ENCODE measurements at regions not wholly inside any gene's neighbourhood (a gene's known extent, or its start where the extent isn't known, plus 50 kb on each side); places are given as distances from the start of the nearest gene placed in this dataset.

GRCh38 chr14:86221000-86221399 lies 691.1 kb downstream of the FLRT2 start (continued):
- TF ChIP-seq THRA (CRISPR knock-in tag; IDR thresholded peaks at IDR 0.05; ENCODE audit: borderline replicate concordance): no peak

- peak; percentile 79 for ATAC-seq
- no peaks in the 10 kb centered on the region for H3K79me2 ChIP-seq (ENCODE audit: insufficient read depth, low read length)
- H3K27me3 ChIP-seq (ENCODE audit: control insufficient read depth in 1 of 2, insufficient read depth in 2 of 2, low read length in 2 of 2): no peaks in the 10 kb centered on the region
- 4% methylated on average over 14 of the region's 14 CpGs for WGBS (ENCODE audit: low lambda C conversion rate)
- no peaks in the 10 kb centered on the region for H4K20me1 ChIP-seq (ENCODE audit: insufficient read depth, low read length)
- H3K9ac ChIP-seq (ENCODE audit: insufficient read depth, low read depth, low read length): no peak overlapping the region
- no peak overlapping the region for H2AFZ ChIP-seq (ENCODE audit: low read length)
- POLR2A ChIA-PET: no interaction called here
- H3K9me3 ChIP-seq (ENCODE audit: low read length): peaks cover 12% of the 10 kb centered on the region
- CTCF ChIA-PET (ENCODE audit: low intra/inter-chr PET ratio, low total read pairs): no interaction called here
- intact Hi-C loops (cut with micrococcal nuclease; ENCODE audit: unreplicated experiment): no loop called here
- no TSS peak for BruUV-seq (replicated peaks)
- H3K4me1 ChIP-seq (ENCODE audit: insufficient read depth, low read length): no peaks in the 10 kb centered on the region
- no peak overlapping the region for H3K4me3 ChIP-seq (replicated peaks in 1 of 3; ENCODE audit: insufficient read depth in 1 of 3, low read depth in 2 of 3, low read length in 3 of 3)
- no peak for FAIRE-seq
- DNase-seq (ENCODE audit: low spot score): no peak
- no peak overlapping the region for H3K4me2 ChIP-seq (ENCODE audit: low read depth, low read length)
- no peak for TF ChIP-seq RBAK (CRISPR knock-in tag; IDR thresholded peaks at IDR 0.05)
- no peaks in the 10 kb centered on the region for H3K36me3 ChIP-seq (replicated peaks in 1 of 2; ENCODE audit: control insufficient read depth in 1 of 2, insufficient read depth in 2 of 2, low read length in 2 of 2)
- in situ Hi-C loops (cut with HindIII; ENCODE audit: extremely low pct_ligation_motif_present, low pct_unique_long_range_greater_than_20kb): no loop called here
- H3K27ac ChIP-seq (ENCODE audit: extremely low read length, insufficient read depth, low read length): no peak overlapping the region
Measured at GRCh38 chr14:86217523-86217922, 687.6 kb downstream of the FLRT2 start.

- intact Hi-C loops (cut with micrococcal nuclease; ENCODE audit: unreplicated experiment) (no loop called here), in situ Hi-C loops (cut with HindIII; ENCODE audit: extremely low pct_ligation_motif_present, low pct_unique_long_range_greater_than_20kb) (no loop called here)
- CTCF ChIA-PET (ENCODE audit: low intra/inter-chr PET ratio, low total read pairs): no interaction called here
- Histone ChIP-seq H3K4me3 (replicated peaks in 1 of 3; ENCODE audit: insufficient read depth in 1 of 3, low read depth in 2 of 3, low read length in 3 of 3) (no peak overlapping the region), H3K79me2 (ENCODE audit: insufficient read depth, low read length) (no peaks in the 10 kb centered on the region), H3K4me1 (ENCODE audit: insufficient read depth, low read length) (no peaks in the 10 kb centered on the region), H4K20me1 (ENCODE audit: insufficient read depth, low read length) (no peaks in the 10 kb centered on the region), H3K4me2 (ENCODE audit: low read depth, low read length) (no peak overlapping the region), H3K27me3 (ENCODE audit: control insufficient read depth in 1 of 2, insufficient read depth in 2 of 2, low read length in 2 of 2) (no peaks in the 10 kb centered on the region), H3K27ac (ENCODE audit: extremely low read length, insufficient read depth, low read length) (no peak overlapping the region), H3K36me3 (replicated peaks in 1 of 2; ENCODE audit: control insufficient read depth in 1 of 2, insufficient read depth in 2 of 2, low read length in 2 of 2) (no peaks in the 10 kb centered on the region), H3K9me3 (ENCODE audit: low read length) (peaks cover 14% of the 10 kb centered on the region), H3K9ac (ENCODE audit: insufficient read depth, low read depth, low read length) (no peak overlapping the region), H2AFZ (ENCODE audit: low read length) (no peak overlapping the region)
- FAIRE-seq: no peak
- ATAC-seq: no peak
- DNase-seq (ENCODE audit: low spot score): no peak
- BruUV-seq (replicated peaks): no TSS peak
- 0% methylated on average over 1 of the region's 1 CpG for WGBS (ENCODE audit: low lambda C conversion rate)
- POLR2A ChIA-PET: no interaction called here
- TF ChIP-seq PCBP1 (IDR thresholded peaks at IDR 0.05; ENCODE audit: borderline replicate concordance, low read depth, low read length) (no peak), IKZF4 (CRISPR knock-in tag; IDR thresholded peaks at IDR 0.05; ENCODE audit: borderline replicate concordance, low read depth, not compliant biosample characterization) (no peak), ZNF580 (CRISPR knock-in tag; IDR thresholded peaks at IDR 0.05; ENCODE audit: borderline replicate concordance, low read depth) (no peak), HNF4G (IDR thresholded peaks at IDR 0.05; ENCODE audit: borderline replicate concordance, low read depth, low read length) (no peak), HNF4G (CRISPR knock-in tag; IDR thresholded peaks at IDR 0.05; ENCODE audit: borderline replicate concordance, low read depth) (no peak), ZNF205 (CRISPR knock-in tag; IDR thresholded peaks at IDR 0.05) (no peak), HOXD1 (CRISPR knock-in tag; IDR thresholded peaks at IDR 0.05) (no peak)
Measured at GRCh38 chr14:86203843-86204242, 673.9 kb downstream of the FLRT2 start.
